Lower leg skin (tissue), 3 donors: ENCODE measurements at regions not wholly inside any gene's neighbourhood (a gene's known extent, or its start where the extent isn't known, plus 50 kb on each side); places are given as distances from the start of the nearest gene placed in this dataset.

Source experiments
- CTCF ChIP-seq, 3 donors: fragments of 450-650 bp; IDR thresholded peaks; one replicate each; pipeline ENCODE4 v1.5.1; 2016; ENCODE audit warnings: antibody characterized with exemption in 3 of 3, mild to moderate bottlenecking in 3 of 3, moderate library complexity in 2 of 3
- POLR2A ChIP-seq, 2 donors: fragments of 450-650 bp; IDR thresholded peaks; one replicate each; pipeline ENCODE4 v1.6.1; 2016 to 2017; ENCODE audit warnings: antibody characterized with exemption in 2 of 2, mild to moderate bottlenecking in 1 of 2, moderate library complexity in 1 of 2

- TF ChIP-seq CTCF (IDR thresholded peaks at IDR 0.05) (no peak), POLR2A (IDR thresholded peaks at IDR 0.05) (no peak)
These were observed 58.1 kb upstream of the ADAMTS5 start for GRCh38 chr21:27024971-27025370.
